ENCODE measurements at regions not wholly inside any gene's neighbourhood (a gene's known extent, or its start where the extent isn't known, plus 50 kb on each side); places are given as distances from the start of the nearest gene placed in this dataset.

DNA sequence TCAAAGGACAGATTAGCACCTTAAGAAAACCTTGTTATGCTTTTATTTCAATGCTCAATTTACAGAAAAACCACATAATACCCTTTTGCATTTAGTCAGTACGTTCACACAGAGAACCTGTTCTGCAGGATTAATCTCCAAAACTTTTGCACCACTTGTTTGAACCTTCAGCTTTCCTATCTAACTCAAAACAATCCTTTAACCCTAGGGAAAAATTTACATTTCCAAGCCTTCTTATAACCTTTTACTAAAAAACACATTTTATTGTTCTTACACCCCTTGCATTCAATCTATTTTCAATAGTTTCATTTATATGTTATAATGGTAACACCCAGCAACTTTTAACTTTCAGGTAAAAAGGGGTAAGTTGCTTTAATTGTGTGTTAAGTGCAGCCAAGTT is 952.5 kb upstream of the CNTN5 start:
- H3K9me3 Mint-ChIP-seq = 0 out of 3 replicates have a peak, but pooled peaks cover 2% of the 10 kb centered on the region
- no peaks in the 10 kb centered on the region for H4K20me1 ChIP-seq (replicated peaks; ENCODE audit: insufficient read depth)
- H3K36me3 Mint-ChIP-seq (ENCODE audit: low read depth) = no peaks in the 10 kb centered on the region

More for the DNA sequence above, 952.5 kb upstream of the CNTN5 start:
- H3K4me1 ChIP-seq (ENCODE audit: insufficient read depth) = 0 out of 2 replicates have a peak, but pooled peaks cover 4% of the 10 kb centered on the region
- H3K27ac Mint-ChIP-seq = no peak overlapping the region; the same call in 1 of the 2 replicates
- DNase-seq (ENCODE audit: low spot score) (no peak), ATAC-seq (no peak)
- H3K27me3 Mint-ChIP-seq (ENCODE audit: insufficient read depth, low read depth, poor library complexity) = peaks cover 7% of the 10 kb centered on the region
- no peak overlapping the region for H3K4me3 Mint-ChIP-seq
- no peak for TF ChIP-seq NANOG (IDR thresholded peaks at IDR 0.05; ENCODE audit: borderline replicate concordance)
- TF ChIP-seq EZH2phosphoT487 (IDR thresholded peaks at IDR 0.05; ENCODE audit: unreplicated experiment) = no peak
- TF ChIP-seq EZH2 (IDR thresholded peaks at IDR 0.05; ENCODE audit: low read depth, unreplicated experiment) = no peak
- TF ChIP-seq, protein P1, sequence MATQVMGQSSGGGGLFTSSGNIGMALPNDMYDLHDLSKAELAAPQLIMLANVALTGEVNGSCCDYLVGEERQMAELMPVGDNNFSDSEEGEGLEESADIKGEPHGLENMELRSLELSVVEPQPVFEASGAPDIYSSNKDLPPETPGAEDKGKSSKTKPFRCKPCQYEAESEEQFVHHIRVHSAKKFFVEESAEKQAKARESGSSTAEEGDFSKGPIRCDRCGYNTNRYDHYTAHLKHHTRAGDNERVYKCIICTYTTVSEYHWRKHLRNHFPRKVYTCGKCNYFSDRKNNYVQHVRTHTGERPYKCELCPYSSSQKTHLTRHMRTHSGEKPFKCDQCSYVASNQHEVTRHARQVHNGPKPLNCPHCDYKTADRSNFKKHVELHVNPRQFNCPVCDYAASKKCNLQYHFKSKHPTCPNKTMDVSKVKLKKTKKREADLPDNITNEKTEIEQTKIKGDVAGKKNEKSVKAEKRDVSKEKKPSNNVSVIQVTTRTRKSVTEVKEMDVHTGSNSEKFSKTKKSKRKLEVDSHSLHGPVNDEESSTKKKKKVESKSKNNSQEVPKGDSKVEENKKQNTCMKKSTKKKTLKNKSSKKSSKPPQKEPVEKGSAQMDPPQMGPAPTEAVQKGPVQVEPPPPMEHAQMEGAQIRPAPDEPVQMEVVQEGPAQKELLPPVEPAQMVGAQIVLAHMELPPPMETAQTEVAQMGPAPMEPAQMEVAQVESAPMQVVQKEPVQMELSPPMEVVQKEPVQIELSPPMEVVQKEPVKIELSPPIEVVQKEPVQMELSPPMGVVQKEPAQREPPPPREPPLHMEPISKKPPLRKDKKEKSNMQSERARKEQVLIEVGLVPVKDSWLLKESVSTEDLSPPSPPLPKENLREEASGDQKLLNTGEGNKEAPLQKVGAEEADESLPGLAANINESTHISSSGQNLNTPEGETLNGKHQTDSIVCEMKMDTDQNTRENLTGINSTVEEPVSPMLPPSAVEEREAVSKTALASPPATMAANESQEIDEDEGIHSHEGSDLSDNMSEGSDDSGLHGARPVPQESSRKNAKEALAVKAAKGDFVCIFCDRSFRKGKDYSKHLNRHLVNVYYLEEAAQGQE (IDR thresholded peaks at IDR 0.05; ENCODE audit: unreplicated experiment) = no peak
- no peak for TF ChIP-seq STAT1 (IDR thresholded peaks at IDR 0.05; ENCODE audit: unreplicated experiment)
- TF ChIP-seq ZNF331 (CRISPR knock-in tag; IDR thresholded peaks at IDR 0.05; ENCODE audit: low read depth) = no peak
- TF ChIP-seq, protein P2, sequence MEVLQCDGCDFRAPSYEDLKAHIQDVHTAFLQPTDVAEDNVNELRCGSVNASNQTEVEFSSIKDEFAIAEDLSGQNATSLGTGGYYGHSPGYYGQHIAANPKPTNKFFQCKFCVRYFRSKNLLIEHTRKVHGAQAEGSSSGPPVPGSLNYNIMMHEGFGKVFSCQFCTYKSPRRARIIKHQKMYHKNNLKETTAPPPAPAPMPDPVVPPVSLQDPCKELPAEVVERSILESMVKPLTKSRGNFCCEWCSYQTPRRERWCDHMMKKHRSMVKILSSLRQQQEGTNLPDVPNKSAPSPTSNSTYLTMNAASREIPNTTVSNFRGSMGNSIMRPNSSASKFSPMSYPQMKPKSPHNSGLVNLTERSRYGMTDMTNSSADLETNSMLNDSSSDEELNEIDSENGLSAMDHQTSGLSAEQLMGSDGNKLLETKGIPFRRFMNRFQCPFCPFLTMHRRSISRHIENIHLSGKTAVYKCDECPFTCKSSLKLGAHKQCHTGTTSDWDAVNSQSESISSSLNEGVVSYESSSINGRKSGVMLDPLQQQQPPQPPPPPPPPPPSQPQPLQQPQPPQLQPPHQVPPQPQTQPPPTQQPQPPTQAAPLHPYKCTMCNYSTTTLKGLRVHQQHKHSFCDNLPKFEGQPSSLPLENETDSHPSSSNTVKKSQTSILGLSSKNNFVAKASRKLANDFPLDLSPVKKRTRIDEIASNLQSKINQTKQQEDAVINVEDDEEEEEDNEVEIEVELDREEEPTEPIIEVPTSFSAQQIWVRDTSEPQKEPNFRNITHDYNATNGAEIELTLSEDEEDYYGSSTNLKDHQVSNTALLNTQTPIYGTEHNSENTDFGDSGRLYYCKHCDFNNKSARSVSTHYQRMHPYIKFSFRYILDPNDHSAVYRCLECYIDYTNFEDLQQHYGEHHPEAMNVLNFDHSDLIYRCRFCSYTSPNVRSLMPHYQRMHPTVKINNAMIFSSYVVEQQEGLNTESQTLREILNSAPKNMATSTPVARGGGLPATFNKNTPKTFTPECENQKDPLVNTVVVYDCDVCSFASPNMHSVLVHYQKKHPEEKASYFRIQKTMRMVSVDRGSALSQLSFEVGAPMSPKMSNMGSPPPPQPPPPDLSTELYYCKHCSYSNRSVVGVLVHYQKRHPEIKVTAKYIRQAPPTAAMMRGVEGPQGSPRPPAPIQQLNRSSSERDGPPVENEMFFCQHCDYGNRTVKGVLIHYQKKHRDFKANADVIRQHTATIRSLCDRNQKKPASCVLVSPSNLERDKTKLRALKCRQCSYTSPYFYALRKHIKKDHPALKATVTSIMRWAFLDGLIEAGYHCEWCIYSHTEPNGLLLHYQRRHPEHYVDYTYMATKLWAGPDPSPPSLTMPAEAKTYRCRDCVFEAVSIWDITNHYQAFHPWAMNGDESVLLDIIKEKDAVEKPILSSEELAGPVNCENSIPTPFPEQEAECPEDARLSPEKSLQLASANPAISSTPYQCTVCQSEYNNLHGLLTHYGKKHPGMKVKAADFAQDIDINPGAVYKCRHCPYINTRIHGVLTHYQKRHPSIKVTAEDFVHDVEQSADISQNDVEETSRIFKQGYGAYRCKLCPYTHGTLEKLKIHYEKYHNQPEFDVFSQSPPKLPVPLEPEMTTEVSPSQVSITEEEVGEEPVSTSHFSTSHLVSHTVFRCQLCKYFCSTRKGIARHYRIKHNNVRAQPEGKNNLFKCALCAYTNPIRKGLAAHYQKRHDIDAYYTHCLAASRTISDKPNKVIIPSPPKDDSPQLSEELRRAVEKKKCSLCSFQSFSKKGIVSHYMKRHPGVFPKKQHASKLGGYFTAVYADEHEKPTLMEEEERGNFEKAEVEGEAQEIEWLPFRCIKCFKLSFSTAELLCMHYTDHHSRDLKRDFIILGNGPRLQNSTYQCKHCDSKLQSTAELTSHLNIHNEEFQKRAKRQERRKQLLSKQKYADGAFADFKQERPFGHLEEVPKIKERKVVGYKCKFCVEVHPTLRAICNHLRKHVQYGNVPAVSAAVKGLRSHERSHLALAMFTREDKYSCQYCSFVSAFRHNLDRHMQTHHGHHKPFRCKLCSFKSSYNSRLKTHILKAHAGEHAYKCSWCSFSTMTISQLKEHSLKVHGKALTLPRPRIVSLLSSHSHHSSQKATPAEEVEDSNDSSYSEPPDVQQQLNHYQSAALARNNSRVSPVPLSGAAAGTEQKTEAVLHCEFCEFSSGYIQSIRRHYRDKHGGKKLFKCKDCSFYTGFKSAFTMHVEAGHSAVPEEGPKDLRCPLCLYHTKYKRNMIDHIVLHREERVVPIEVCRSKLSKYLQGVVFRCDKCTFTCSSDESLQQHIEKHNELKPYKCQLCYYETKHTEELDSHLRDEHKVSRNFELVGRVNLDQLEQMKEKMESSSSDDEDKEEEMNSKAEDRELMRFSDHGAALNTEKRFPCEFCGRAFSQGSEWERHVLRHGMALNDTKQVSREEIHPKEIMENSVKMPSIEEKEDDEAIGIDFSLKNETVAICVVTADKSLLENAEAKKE (CRISPR knock-in tag; IDR thresholded peaks at IDR 0.05) = no peak
- no peak for TF ChIP-seq CTCF (conservative IDR thresholded peaks at IDR 0.05; ENCODE audit: low read depth in 2 of 2)
- no peak for TF ChIP-seq ETS1 (IDR thresholded peaks at IDR 0.05)
- TF ChIP-seq CREB1 (CRISPR knock-in tag; IDR thresholded peaks at IDR 0.05; ENCODE audit: low read depth) = no peak
- TF ChIP-seq JUNB (IDR thresholded peaks at IDR 0.05; ENCODE audit: unreplicated experiment) = no peak
- no peak for TF ChIP-seq ZNF114 (CRISPR knock-in tag; IDR thresholded peaks at IDR 0.05)
- TF ChIP-seq POLR2AphosphoS5 (IDR thresholded peaks at IDR 0.05; ENCODE audit: low read depth) = no peak
- H3K4me3 ChIP-seq = no peak overlapping the region
- 0 out of 2 replicates have a peak, but pooled peaks cover 4% of the 10 kb centered on the region for H3K9me2 ChIP-seq (ENCODE audit: insufficient read depth)
- no peaks in the 10 kb centered on the region for H3K79me2 ChIP-seq (replicated peaks; ENCODE audit: insufficient read depth)
- H3K36me3 ChIP-seq (ENCODE audit: insufficient read depth) = no peaks in the 10 kb centered on the region
- H3K4me1 Mint-ChIP-seq = peaks cover 8% of the 10 kb centered on the region; the same call in 2 of the 3 replicates
- H3K27ac ChIP-seq (ENCODE audit: low read depth) = no peak overlapping the region
- no peaks in the 10 kb centered on the region for H3F3A ChIP-seq (replicated peaks; ENCODE audit: low read depth)
- no peaks in the 10 kb centered on the region for H3K27me3 ChIP-seq (ENCODE audit: insufficient read depth)
- H3K4me2 ChIP-seq = no peak overlapping the region
- peak overlapping the region; percentile 23; the same call in 1 of the 2 replicates for H2AFZ ChIP-seq

All from GM23338 (cell line).